Breast epithelium (tissue), 4 donors: ENCODE measurements at regions not wholly inside any gene's neighbourhood (a gene's known extent, or its start where the extent isn't known, plus 50 kb on each side); places are given as distances from the start of the nearest gene placed in this dataset.
A peak's percentile ranks its signal among the peaks of the same experiment; 100 is the strongest.

Source experiments
- DNase-seq, 2 donors: peaks; one replicate each; pipeline ENCODE4 v3.0.0-alpha.2; 2019; ENCODE audit warnings: low spot score in 2 of 2
- H3K27ac ChIP-seq, 2 donors: fragments of 200-600 bp; sonication (generic) in 1 of 2; one replicate each; pipeline ENCODE4 v1.5.1; 2016 to 2019; ENCODE audit warnings: mild to moderate bottlenecking in 1 of 2
- H3K27me3 ChIP-seq, 2 donors: fragments of 200-600 bp; sonication (generic) in 1 of 2; one replicate each; pipeline versions ENCODE4 v1.5.1 to v1.6.0; 2017 to 2019; ENCODE audit warnings: control low read depth in 1 of 2, mild to moderate bottlenecking in 1 of 2
- H3K36me3 ChIP-seq: fragments of 200-600 bp; one replicate; pipeline ENCODE4 v1.5.1; 2019
- H3K4me1 ChIP-seq, 2 donors: fragments of 200-600 bp; sonication (generic); one replicate each; pipeline ENCODE4 v1.5.1; 2016 to 2019; ENCODE audit warnings: control low read depth in 1 of 2
- H3K4me3 ChIP-seq, 3 donors: fragments of 200-600 bp; sonication (generic); 1 replicate in 2 of 3; 2 replicates in 1 of 3; pipeline ENCODE4 v1.5.1; 2016 to 2019; ENCODE audit warnings: mild to moderate bottlenecking in 3 of 3, moderate library complexity in 2 of 3
- H3K9me3 ChIP-seq, 2 donors: fragments of 200-600 bp; sonication (generic) in 1 of 2; one replicate each; pipeline ENCODE4 v1.5.1; 2016 to 2019; ENCODE audit warnings: control low read depth in 1 of 2
- CTCF ChIP-seq, 3 donors: fragments of 450-650 bp; IDR thresholded peaks; one replicate each; pipeline ENCODE4 v1.5.1; 2016 to 2017; ENCODE audit warnings: antibody characterized with exemption in 3 of 3, mild to moderate bottlenecking in 3 of 3, moderate library complexity in 3 of 3
- POLR2A ChIP-seq: fragments of 450-650 bp; IDR thresholded peaks from one replicate; pipeline ENCODE4 v1.6.1; 2016; ENCODE audit warnings: antibody characterized with exemption, mild to moderate bottlenecking, moderate library complexity
- POLR2AphosphoS5 ChIP-seq, 3 donors: sonication (generic); formaldehyde crosslinking; IDR thresholded peaks; one replicate each; pipeline ENCODE4 v1.6.1; 2017; ENCODE audit warnings: antibody characterized with exemption in 3 of 3
- intact Hi-C: fragments of 100-400 bp; cut with DNase I; formaldehyde crosslinking; loops from one replicate; pipeline ENCODE4 v1.15.1; 2023; ENCODE audit warnings: low total_unique reads

- Histone ChIP-seq H3K4me3 (no peak overlapping the region), H3K27ac (no peak overlapping the region), H3K27me3 (peaks cover 0 to 11% of the 10 kb centered on the region in 2 donors), H3K9me3 (peaks cover 5 to 24% of the 10 kb centered on the region in 2 donors), H3K4me1 (no peaks in the 10 kb centered on the region), H3K36me3 (no peaks in the 10 kb centered on the region)
- TF ChIP-seq POLR2A (no peak), POLR2AphosphoS5 (IDR thresholded peaks at IDR 0.05) (no peak), CTCF (IDR thresholded peaks at IDR 0.05) (no peak)
- intact Hi-C loops: no loop called here
- no peak for DNase-seq
Observed at GRCh38 chr1:147086129-147086528, 86.1 kb downstream of the PRKAB2 start.

GRCh38 chr1:147084273-147085096 lies 87.8 kb downstream of the PRKAB2 start:
- Histone ChIP-seq H3K27me3 (peaks cover 3 to 28% of the 10 kb centered on the region in 2 donors), H3K27ac (peak overlapping the region; percentile 22 to 80), H3K4me3 (peak overlapping the region; percentile 47 to 61 (median 56)), H3K9me3 (peaks cover 5 to 24% of the 10 kb centered on the region in 2 donors), H3K36me3 (no peaks in the 10 kb centered on the region), H3K4me1 (no peaks in the 10 kb centered on the region)
- intact Hi-C loops: no loop called here
- TF ChIP-seq POLR2AphosphoS5 (IDR thresholded peaks at IDR 0.05): peak; percentile 26 to 77 (median 41)
- no peak for TF ChIP-seq POLR2A
- peak in 1 of 3 donors; percentile 12 for TF ChIP-seq CTCF (IDR thresholded peaks at IDR 0.05)
- DNase-seq: peak; percentile 61 to 64

- intact Hi-C loops: no loop called here
- peak overlapping the region; percentile 47 to 61 (median 56) for H3K4me3 ChIP-seq
- H3K27ac ChIP-seq: no peak overlapping the region
- no peaks in the 10 kb centered on the region for H3K4me1 ChIP-seq
- H3K9me3 ChIP-seq: peaks cover 5 to 24% of the 10 kb centered on the region in 2 donors
- TF ChIP-seq CTCF (IDR thresholded peaks at IDR 0.05) (no peak), POLR2AphosphoS5 (IDR thresholded peaks at IDR 0.05) (no peak), POLR2A (no peak)
- H3K27me3 ChIP-seq: peaks cover 5 to 34% of the 10 kb centered on the region in 2 donors
- H3K36me3 ChIP-seq: no peaks in the 10 kb centered on the region
- DNase-seq: no peak
Observed at GRCh38 chr1:147083919-147084272, 88.4 kb downstream of the PRKAB2 start.

GRCh38 chr1:147080671-147081394 lies 91.4 kb downstream of the PRKAB2 start:
- no peaks in the 10 kb centered on the region for H3K4me1 ChIP-seq
- intact Hi-C loops: no loop called here

More at GRCh38 chr1:147080671-147081394, 91.4 kb downstream of the PRKAB2 start:
- DNase-seq: no peak
- Histone ChIP-seq H3K27ac (no peak overlapping the region), H3K9me3 (no peaks in the 10 kb centered on the region), H3K27me3 (peaks cover 5 to 64% of the 10 kb centered on the region in 2 donors), H3K4me3 (no peak overlapping the region), H3K36me3 (no peaks in the 10 kb centered on the region)
- TF ChIP-seq CTCF (IDR thresholded peaks at IDR 0.05): no peak
- no peak for TF ChIP-seq POLR2A
- no peak for TF ChIP-seq POLR2AphosphoS5 (IDR thresholded peaks at IDR 0.05)
